HFFc6 (cell line): ENCODE measurements at regions not wholly inside any gene's neighbourhood (a gene's known extent, or its start where the extent isn't known, plus 50 kb on each side); places are given as distances from the start of the nearest gene placed in this dataset.

ENCODE experiments used
- DNase-seq: peaks from one replicate; pipeline ENCODE4 v3.0.0-alpha.2; 2018
- H3K27ac Mint-ChIP-seq: 2 replicates; pipeline ENCODE4 v1.8.0; 2020; ENCODE audit warnings: mild to moderate bottlenecking, mixed read lengths
- H3K27me3 Mint-ChIP-seq: 2 replicates; pipeline ENCODE4 v1.8.0; 2021; ENCODE audit warnings: mild to moderate bottlenecking, moderate library complexity, mixed read lengths; ENCODE audit not compliant: insufficient read depth
- H3K36me3 Mint-ChIP-seq: 2 replicates; pipeline ENCODE4 v1.8.0; 2021; ENCODE audit warnings: low read depth, mixed read lengths
- H3K4me1 Mint-ChIP-seq: 2 replicates; pipeline ENCODE4 v1.8.0; 2020; ENCODE audit warnings: low read depth, mixed read lengths
- H3K4me3 Mint-ChIP-seq: 2 replicates; pipeline ENCODE4 v1.8.0; 2020; ENCODE audit warnings: mild to moderate bottlenecking, moderate library complexity, mixed read lengths
- H3K9me3 Mint-ChIP-seq: 2 replicates; pipeline ENCODE4 v1.8.0; 2020; ENCODE audit warnings: mild to moderate bottlenecking, mixed read lengths
- TF ChIP-seq, protein P1 (sequence below): fragments of 200-600 bp; sonication (generic); IDR thresholded peaks from 2 replicates; pipeline ENCODE4 v1.5.0; 2021; ENCODE audit warnings: antibody characterized with exemption, mild to moderate bottlenecking

DNA sequence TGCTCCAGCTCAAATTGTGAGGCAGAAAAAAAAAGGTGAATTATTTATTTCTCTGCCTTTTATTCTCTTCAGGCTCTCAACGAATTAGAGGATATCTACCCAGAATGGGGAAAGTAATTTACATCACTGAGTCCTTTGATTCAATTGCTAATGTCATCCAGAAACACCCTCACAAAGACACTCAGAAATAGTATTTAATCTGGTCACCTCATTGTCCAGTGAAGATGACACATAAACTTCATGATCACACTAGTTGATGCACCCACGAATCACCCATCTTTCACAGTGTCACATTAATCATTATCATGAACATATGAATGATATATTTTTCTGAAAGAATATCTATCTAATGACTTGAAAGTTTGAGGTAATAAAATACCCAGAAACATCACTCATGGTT, 868.5 kb downstream of the BRINP3 start:
- Mint-ChIP-seq H3K4me3 (no peak overlapping the region), H3K4me1 (no peaks in the 10 kb centered on the region), H3K36me3 (no peaks in the 10 kb centered on the region), H3K27ac (no peak overlapping the region), H3K27me3 (no peaks in the 10 kb centered on the region), H3K9me3 (no peaks in the 10 kb centered on the region; the same call in none of the 2 replicates)
- TF ChIP-seq, protein P1, sequence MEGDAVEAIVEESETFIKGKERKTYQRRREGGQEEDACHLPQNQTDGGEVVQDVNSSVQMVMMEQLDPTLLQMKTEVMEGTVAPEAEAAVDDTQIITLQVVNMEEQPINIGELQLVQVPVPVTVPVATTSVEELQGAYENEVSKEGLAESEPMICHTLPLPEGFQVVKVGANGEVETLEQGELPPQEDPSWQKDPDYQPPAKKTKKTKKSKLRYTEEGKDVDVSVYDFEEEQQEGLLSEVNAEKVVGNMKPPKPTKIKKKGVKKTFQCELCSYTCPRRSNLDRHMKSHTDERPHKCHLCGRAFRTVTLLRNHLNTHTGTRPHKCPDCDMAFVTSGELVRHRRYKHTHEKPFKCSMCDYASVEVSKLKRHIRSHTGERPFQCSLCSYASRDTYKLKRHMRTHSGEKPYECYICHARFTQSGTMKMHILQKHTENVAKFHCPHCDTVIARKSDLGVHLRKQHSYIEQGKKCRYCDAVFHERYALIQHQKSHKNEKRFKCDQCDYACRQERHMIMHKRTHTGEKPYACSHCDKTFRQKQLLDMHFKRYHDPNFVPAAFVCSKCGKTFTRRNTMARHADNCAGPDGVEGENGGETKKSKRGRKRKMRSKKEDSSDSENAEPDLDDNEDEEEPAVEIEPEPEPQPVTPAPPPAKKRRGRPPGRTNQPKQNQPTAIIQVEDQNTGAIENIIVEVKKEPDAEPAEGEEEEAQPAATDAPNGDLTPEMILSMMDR, result no peak
- DNase-seq, result no peak

DNA sequence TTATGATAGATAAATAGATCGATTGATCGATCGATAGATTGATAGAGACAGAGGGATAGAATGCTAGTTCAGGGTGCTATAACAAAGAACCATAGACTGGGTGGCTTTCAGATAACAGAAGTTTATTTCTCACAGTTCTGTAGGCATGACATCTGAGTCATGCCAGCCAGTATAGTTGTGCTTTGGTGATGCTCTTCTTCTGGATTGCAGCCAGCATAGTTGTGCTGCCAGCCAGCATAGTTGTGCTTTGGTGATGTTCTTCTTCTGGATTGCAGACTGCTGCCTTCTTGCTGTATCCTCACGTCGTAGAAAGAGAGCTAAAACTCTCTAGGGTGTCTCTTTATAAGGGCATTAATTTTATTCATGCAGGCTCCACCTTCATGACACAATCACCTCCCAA, 860.8 kb downstream of the BRINP3 start:
- Mint-ChIP-seq H3K27me3 (no peaks in the 10 kb centered on the region), H3K4me1 (no peaks in the 10 kb centered on the region), H3K9me3 (peaks cover 13% of the 10 kb centered on the region), H3K27ac (no peak overlapping the region), H3K4me3 (no peak overlapping the region), H3K36me3 (no peaks in the 10 kb centered on the region)
- DNase-seq, result no peak
- TF ChIP-seq, protein P1, result no peak

DNA sequence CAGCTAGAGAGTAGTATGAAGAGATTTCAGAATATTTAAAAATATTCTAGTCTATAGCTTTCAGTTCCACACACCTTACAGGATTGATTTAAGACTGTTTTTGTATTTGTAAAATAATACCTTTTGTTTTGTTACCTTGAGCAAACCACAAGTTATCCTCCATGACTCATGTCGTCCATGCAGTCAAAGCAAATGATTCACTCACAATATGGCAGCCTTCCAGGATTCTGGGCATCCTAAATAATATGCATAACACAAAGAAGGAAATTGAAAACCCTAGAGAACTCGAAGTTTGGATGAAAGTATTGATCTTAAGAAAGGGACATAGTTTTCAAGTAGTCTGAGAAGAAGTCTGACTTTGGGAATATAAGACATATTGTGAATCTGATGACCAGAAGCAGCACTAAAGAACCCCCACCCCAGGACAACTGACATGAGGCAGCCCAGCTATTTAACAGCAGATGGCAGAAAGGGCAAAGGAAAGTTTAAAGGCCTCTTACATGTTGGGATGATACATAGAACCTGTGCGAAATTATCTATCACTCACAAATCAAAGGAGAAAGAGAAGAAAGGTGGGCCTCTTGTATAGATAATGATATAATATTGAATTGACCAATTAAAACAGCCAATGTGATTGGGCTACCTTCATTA, 857.9 kb downstream of the BRINP3 start:
- no peaks in the 10 kb centered on the region for H3K36me3 Mint-ChIP-seq
- H3K27ac Mint-ChIP-seq, result no peak overlapping the region
- no peaks in the 10 kb centered on the region for H3K4me1 Mint-ChIP-seq
- peak; percentile 0 for DNase-seq
- H3K27me3 Mint-ChIP-seq, result no peaks in the 10 kb centered on the region
- H3K4me3 Mint-ChIP-seq, result no peak overlapping the region
- TF ChIP-seq, protein P1, result no peak
- H3K9me3 Mint-ChIP-seq, result peaks cover 25% of the 10 kb centered on the region

DNA sequence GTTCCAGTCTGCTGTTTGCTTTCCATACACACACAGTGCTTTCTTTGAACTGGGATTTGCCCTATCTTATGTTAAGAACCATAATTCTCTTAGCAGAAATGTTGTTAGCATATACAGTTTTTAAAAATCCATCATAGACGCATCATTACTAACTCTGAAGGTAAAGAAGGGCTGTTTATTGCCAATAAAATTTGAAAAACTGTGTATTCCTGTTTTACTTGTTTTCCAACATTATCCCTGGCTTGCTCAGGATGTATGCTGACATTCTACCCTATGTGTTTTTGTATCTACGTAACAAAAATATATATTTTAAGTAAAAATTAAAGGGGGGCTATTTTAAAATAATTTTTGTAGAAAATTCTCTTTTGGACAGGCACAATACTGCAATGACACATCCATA, 857.2 kb downstream of the BRINP3 start:
- TF ChIP-seq, protein P1, result no peak
- H3K4me1 Mint-ChIP-seq, result no peaks in the 10 kb centered on the region
- peaks cover 25% of the 10 kb centered on the region for H3K9me3 Mint-ChIP-seq
- H3K27ac Mint-ChIP-seq, result no peak overlapping the region
- no peaks in the 10 kb centered on the region for H3K36me3 Mint-ChIP-seq
- H3K27me3 Mint-ChIP-seq, result no peaks in the 10 kb centered on the region
- no peak overlapping the region for H3K4me3 Mint-ChIP-seq
- no peak for DNase-seq

DNA sequence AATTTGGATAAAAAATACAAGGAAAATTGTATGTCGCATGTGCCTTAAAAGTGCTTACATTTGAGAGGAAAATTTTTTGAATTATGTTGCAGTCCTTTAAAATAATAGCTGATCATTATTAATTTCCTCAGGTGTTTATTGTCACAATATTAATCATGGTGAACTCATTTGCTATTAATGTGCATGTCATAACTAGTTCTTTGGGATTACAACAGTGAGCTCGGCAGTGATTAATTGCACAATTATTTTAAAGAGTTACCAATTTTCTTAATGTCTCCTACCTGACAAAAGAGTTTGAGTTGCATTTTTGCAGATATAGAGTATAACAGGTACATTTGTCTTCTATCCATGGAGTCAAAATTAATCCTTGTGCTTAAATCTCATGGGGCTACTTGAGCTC, 854.3 kb downstream of the BRINP3 start:
- H3K4me3 Mint-ChIP-seq, result no peak overlapping the region
- H3K27ac Mint-ChIP-seq, result no peak overlapping the region
- H3K9me3 Mint-ChIP-seq, result peaks cover 30% of the 10 kb centered on the region
- no peak for DNase-seq
- no peaks in the 10 kb centered on the region for H3K4me1 Mint-ChIP-seq
- TF ChIP-seq, protein P1, result no peak
- H3K36me3 Mint-ChIP-seq, result no peaks in the 10 kb centered on the region
- no peaks in the 10 kb centered on the region for H3K27me3 Mint-ChIP-seq

DNA sequence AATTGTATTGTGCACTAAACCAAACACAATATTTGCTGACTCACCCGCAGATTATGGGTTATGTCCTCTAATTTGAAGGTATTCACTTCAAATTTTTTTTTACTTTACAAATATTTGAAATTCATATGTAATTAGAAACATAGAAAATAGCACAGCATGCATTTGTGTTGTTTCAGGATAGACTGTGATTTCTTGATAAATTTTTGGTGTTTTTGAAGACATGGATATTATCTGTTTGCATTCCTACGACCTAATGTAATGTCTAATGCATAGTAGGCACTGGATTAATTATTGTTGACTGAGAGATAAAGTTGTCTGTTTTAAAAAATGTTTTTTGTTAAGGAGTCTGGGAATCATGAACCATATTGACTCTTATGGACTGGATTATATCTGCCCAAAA, 850.2 kb downstream of the BRINP3 start:
- Mint-ChIP-seq H3K27me3 (no peaks in the 10 kb centered on the region), H3K27ac (no peak overlapping the region), H3K4me1 (no peaks in the 10 kb centered on the region), H3K4me3 (no peak overlapping the region), H3K9me3 (peaks cover 25% of the 10 kb centered on the region), H3K36me3 (no peaks in the 10 kb centered on the region)
- DNase-seq, result no peak
- TF ChIP-seq, protein P1, result no peak
